ENCODE measurements at regions not wholly inside any gene's neighbourhood (a gene's known extent, or its start where the extent isn't known, plus 50 kb on each side); places are given as distances from the start of the nearest gene placed in this dataset.

- peak overlapping the region; percentile 81 to 96 (median 94) for H3K27ac ChIP-seq
These were observed 112.2 kb upstream of the MEF2A start for GRCh38 chr15:99453637-99454030.

GRCh38 chr15:99454107-99454809, 111.5 kb upstream of the MEF2A start:
- Histone ChIP-seq H3K4me3 (no peak overlapping the region), H3K4me1 (peaks cover 47 to 63% (median 55%) of the 10 kb centered on the region in 4 donors), H3K27me3 (no peaks in the 10 kb centered on the region), H3K36me3 (no peaks in the 10 kb centered on the region), H3K27ac (peak overlapping the region; percentile 81 to 96 (median 94)), H3K9me3 (no peaks in the 10 kb centered on the region)
- ATAC-seq (ENCODE audit: low FRiP score in 2 of 2) (no peak), DNase-seq (no peak)
- no peak for TF ChIP-seq POLR2AphosphoS5 (IDR thresholded peaks at IDR 0.05)
- TF ChIP-seq CTCF (IDR thresholded peaks at IDR 0.05) = no peak
- TF ChIP-seq POLR2A (IDR thresholded peaks at IDR 0.05) = no peak
- TF ChIP-seq EP300 (IDR thresholded peaks at IDR 0.05) = no peak
- WGBS, 2 donors = 85 to 97% methylated on average over 5 to 6 of the region's 6 CpGs

More at GRCh38 chr15:99453637-99454030, 112.2 kb upstream of the MEF2A start:
- Histone ChIP-seq H3K4me1 (peaks cover 47 to 65% (median 55%) of the 10 kb centered on the region in 4 donors), H3K36me3 (no peaks in the 10 kb centered on the region), H3K9me3 (no peaks in the 10 kb centered on the region), H3K4me3 (peak overlapping the region in 2 of 4 donors; percentile 7 to 10), H3K27me3 (no peaks in the 10 kb centered on the region)
- DNase-seq (no peak), ATAC-seq (ENCODE audit: low FRiP score in 2 of 2) (no peak)
- TF ChIP-seq CTCF (IDR thresholded peaks at IDR 0.05) = no peak
- TF ChIP-seq POLR2A (IDR thresholded peaks at IDR 0.05) = no peak
- TF ChIP-seq POLR2AphosphoS5 (IDR thresholded peaks at IDR 0.05) = no peak
- no peak for TF ChIP-seq EP300 (IDR thresholded peaks at IDR 0.05)
- WGBS, 2 donors = 87% methylated on average over 6 of the region's 6 CpGs; no CpG with 5 or more reads in 1 of the 2 donors

- Histone ChIP-seq H3K27ac (peak overlapping the region; percentile 81 to 96 (median 94)), H3K36me3 (no peaks in the 10 kb centered on the region), H3K4me3 (no peak overlapping the region), H3K9me3 (no peaks in the 10 kb centered on the region), H3K27me3 (no peaks in the 10 kb centered on the region), H3K4me1 (peaks cover 47 to 61% (median 53%) of the 10 kb centered on the region in 4 donors)
- TF ChIP-seq CTCF (IDR thresholded peaks at IDR 0.05) (peak in 2 of 6 experiments; percentile 47 to 51), POLR2A (IDR thresholded peaks at IDR 0.05) (peak in 2 of 4 donors; percentile 41 to 67), POLR2AphosphoS5 (IDR thresholded peaks at IDR 0.05) (peak; percentile 82 to 92), EP300 (IDR thresholded peaks at IDR 0.05) (peak in 2 of 4 donors; percentile 90 to 93)
- peak in 1 of 2 donors; percentile 86 for DNase-seq
- 37 to 39% methylated on average over 14 to 19 of the region's 19 CpGs for WGBS, 2 donors
- peak; percentile 91 to 94 for ATAC-seq (ENCODE audit: low FRiP score in 2 of 2)
These were observed 110.6 kb upstream of the MEF2A start for GRCh38 chr15:99454941-99455788.

GRCh38 chr15:99455789-99456160, 110.0 kb upstream of the MEF2A start:
- TF ChIP-seq POLR2A (IDR thresholded peaks at IDR 0.05) (no peak), POLR2AphosphoS5 (IDR thresholded peaks at IDR 0.05) (no peak), CTCF (IDR thresholded peaks at IDR 0.05) (no peak), EP300 (IDR thresholded peaks at IDR 0.05) (no peak)
- H3K4me1 ChIP-seq = peaks cover 42 to 55% (median 47%) of the 10 kb centered on the region in 4 donors
- H3K9me3 ChIP-seq = no peaks in the 10 kb centered on the region
- H3K27me3 ChIP-seq = no peaks in the 10 kb centered on the region
- DNase-seq (no peak), ATAC-seq (ENCODE audit: low FRiP score in 2 of 2) (no peak)
- no peak overlapping the region for H3K4me3 ChIP-seq
- no peaks in the 10 kb centered on the region for H3K36me3 ChIP-seq
- H3K27ac ChIP-seq = peak overlapping the region in 3 of 4 donors; percentile 81 to 96 (median 93)
